OCI-LY3 (cell line): ENCODE measurements at regions not wholly inside any gene's neighbourhood (a gene's known extent, or its start where the extent isn't known, plus 50 kb on each side); places are given as distances from the start of the nearest gene placed in this dataset.

Experiments used
- EZH2phosphoT487 ChIP-seq: fragments of 200-600 bp; shearing (Covaris generic); IDR thresholded peaks from 2 replicates; pipeline ENCODE4 v1.6.1; 2018; ENCODE audit warnings: antibody characterized with exemption, mixed run types, low read depth
- TF ChIP-seq, protein P1 (sequence below): fragments of 200-600, 300-600 bp; sonication (generic); IDR thresholded peaks from 2 replicates; pipeline ENCODE4 v1.5.1; 2014; ENCODE audit warnings: antibody characterized with exemption, low read length, low read depth

DNA sequence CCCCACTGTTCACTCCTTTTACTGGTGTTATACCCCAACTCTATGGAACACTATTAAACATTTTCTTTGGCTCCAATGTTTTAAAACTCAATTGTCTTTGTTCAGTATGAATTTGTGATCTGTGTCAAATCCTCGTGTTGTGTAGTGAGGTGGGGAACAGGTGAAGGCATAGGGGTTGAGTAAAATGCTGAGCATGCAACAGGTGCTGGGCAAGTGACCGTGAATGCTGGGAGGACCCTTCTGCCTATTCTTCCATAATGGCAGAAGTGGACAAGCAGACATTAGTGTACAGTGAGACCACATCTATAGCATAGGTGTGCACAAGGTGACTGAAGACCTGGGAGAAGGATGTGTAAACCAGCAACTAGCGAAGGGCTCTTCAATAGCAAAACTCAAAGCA is 1188.0 kb downstream of the UQCRFS1 start:
- TF ChIP-seq, protein P1, sequence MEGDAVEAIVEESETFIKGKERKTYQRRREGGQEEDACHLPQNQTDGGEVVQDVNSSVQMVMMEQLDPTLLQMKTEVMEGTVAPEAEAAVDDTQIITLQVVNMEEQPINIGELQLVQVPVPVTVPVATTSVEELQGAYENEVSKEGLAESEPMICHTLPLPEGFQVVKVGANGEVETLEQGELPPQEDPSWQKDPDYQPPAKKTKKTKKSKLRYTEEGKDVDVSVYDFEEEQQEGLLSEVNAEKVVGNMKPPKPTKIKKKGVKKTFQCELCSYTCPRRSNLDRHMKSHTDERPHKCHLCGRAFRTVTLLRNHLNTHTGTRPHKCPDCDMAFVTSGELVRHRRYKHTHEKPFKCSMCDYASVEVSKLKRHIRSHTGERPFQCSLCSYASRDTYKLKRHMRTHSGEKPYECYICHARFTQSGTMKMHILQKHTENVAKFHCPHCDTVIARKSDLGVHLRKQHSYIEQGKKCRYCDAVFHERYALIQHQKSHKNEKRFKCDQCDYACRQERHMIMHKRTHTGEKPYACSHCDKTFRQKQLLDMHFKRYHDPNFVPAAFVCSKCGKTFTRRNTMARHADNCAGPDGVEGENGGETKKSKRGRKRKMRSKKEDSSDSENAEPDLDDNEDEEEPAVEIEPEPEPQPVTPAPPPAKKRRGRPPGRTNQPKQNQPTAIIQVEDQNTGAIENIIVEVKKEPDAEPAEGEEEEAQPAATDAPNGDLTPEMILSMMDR: no peak
- no peak for TF ChIP-seq EZH2phosphoT487
